Tibial nerve (tissue), 4 donors: ENCODE measurements at regions not wholly inside any gene's neighbourhood (a gene's known extent, or its start where the extent isn't known, plus 50 kb on each side); places are given as distances from the start of the nearest gene placed in this dataset.

Source experiments
- DNase-seq, 2 donors: peaks; one replicate each; pipeline ENCODE4 v3.0.0-alpha.2; 2019; ENCODE audit warnings: low spot score in 2 of 2
- H3K27ac ChIP-seq, 4 donors: fragments of 200-600 bp; sonication (generic) in 3 of 4; one replicate each; pipeline ENCODE4 v1.5.1; 2017 to 2019; ENCODE audit warnings: mild to moderate bottlenecking in 1 of 4
- H3K27me3 ChIP-seq, 2 donors: fragments of 200-600 bp; sonication (generic) in 1 of 2; one replicate each; pipeline versions ENCODE4 v1.5.1 to v1.6.0; 2017 to 2019
- H3K36me3 ChIP-seq, 3 donors: fragments of 200-600 bp; sonication (generic); one replicate each; pipeline ENCODE4 v1.5.1; 2018 to 2019
- H3K4me1 ChIP-seq, 4 donors: fragments of 200-600 bp; sonication (generic) in 3 of 4; one replicate each; pipeline ENCODE4 v1.5.1; 2017 to 2019
- H3K4me3 ChIP-seq, 4 donors: fragments of 200-600 bp; sonication (generic) in 3 of 4; one replicate each; pipeline ENCODE4 v1.5.1; 2017 to 2019; ENCODE audit warnings: mild to moderate bottlenecking in 1 of 4, moderate library complexity in 1 of 4
- H3K9me3 ChIP-seq, 4 donors: fragments of 200-600 bp; sonication (generic) in 3 of 4; one replicate each; pipeline ENCODE4 v1.5.1; 2017 to 2019
- CTCF ChIP-seq, 5 experiments: fragments of 200-600 bp in 3 of 5; fragments of 450-650 bp in 2 of 5; sonication (generic) in 3 of 5; IDR thresholded peaks; one replicate each; pipeline ENCODE4 v1.5.1; 2016 to 2019; ENCODE audit warnings: antibody characterized with exemption in 5 of 5, mild to moderate bottlenecking in 3 of 5, moderate library complexity in 2 of 5
- EP300 ChIP-seq, 2 donors: sonication (generic); formaldehyde crosslinking; IDR thresholded peaks; one replicate each; pipeline ENCODE4 v1.6.1; 2017; ENCODE audit warnings: antibody characterized with exemption in 2 of 2, mild to moderate bottlenecking in 1 of 2
- POLR2A ChIP-seq, 2 donors: fragments of 450-650 bp; IDR thresholded peaks; one replicate each; pipeline ENCODE4 v1.6.1; 2017; ENCODE audit warnings: antibody characterized with exemption in 2 of 2, mild to moderate bottlenecking in 2 of 2, moderate library complexity in 2 of 2
- WGBS, 2 donors: methylation state at CpG; one replicate each; pipeline ENCODE4 v1.1.5; 2018; 5-methylcytosine and 5-hydroxymethylcytosine counted together

DNA sequence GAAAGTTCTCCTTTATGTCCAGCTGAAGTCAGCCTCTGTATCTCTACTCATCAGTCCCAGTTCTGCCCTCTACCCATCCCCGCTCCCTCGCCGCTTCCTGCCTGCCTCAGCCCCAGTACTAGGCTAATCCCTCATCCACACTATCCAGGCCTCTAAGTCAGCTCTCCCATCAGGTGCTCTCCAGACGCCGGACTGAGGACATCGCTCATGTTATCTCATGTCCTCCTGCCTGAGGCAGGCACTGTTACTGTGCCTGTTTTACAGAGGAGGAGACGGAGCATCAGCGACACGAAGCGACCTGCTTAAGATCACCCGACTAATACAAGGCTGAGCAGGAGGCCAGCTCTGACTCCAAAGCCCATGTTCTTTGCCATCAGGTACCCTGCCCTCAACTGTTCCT is 57.3 kb upstream of the RUNX3 start:
- Histone ChIP-seq H3K36me3 (no peaks in the 10 kb centered on the region), H3K4me1 (peaks cover 0 to 4% (median 0%) of the 10 kb centered on the region in 4 donors), H3K9me3 (peaks cover 0 to 10% (median 0%) of the 10 kb centered on the region in 4 donors), H3K27ac (no peak overlapping the region), H3K27me3 (no peaks in the 10 kb centered on the region), H3K4me3 (no peak overlapping the region)
- 94 to 99% methylated on average over 11 of the region's 11 CpGs for WGBS, 2 donors
- no peak for DNase-seq
- TF ChIP-seq EP300 (IDR thresholded peaks at IDR 0.05): no peak
- no peak for TF ChIP-seq CTCF (IDR thresholded peaks at IDR 0.05)
- no peak for TF ChIP-seq POLR2A (IDR thresholded peaks at IDR 0.05)

- Histone ChIP-seq H3K4me1 (peaks cover 0 to 4% (median 0%) of the 10 kb centered on the region in 4 donors), H3K4me3 (no peak overlapping the region), H3K27ac (no peak overlapping the region), H3K27me3 (no peaks in the 10 kb centered on the region), H3K36me3 (no peaks in the 10 kb centered on the region), H3K9me3 (peaks cover 0 to under 1% (median 0%) of the 10 kb centered on the region in 4 donors)
- TF ChIP-seq CTCF (IDR thresholded peaks at IDR 0.05) (no peak), EP300 (IDR thresholded peaks at IDR 0.05) (no peak), POLR2A (IDR thresholded peaks at IDR 0.05) (no peak)
- 17 to 30% methylated on average over 2 of the region's 2 CpGs for WGBS, 2 donors
- DNase-seq: no peak
Measured at GRCh38 chr1:24986372-24986965, 56.4 kb upstream of the RUNX3 start.

GRCh38 chr1:24985737-24986136 is 55.7 kb upstream of the RUNX3 start:
- H3K9me3 ChIP-seq: no peaks in the 10 kb centered on the region
- no peak for DNase-seq
- H3K27me3 ChIP-seq: no peaks in the 10 kb centered on the region
- H3K27ac ChIP-seq: no peak overlapping the region
- H3K4me1 ChIP-seq: peaks cover 0 to 4% (median 0%) of the 10 kb centered on the region in 4 donors
- WGBS, 2 donors: 63 to 78% methylated on average over 3 of the region's 3 CpGs
- no peaks in the 10 kb centered on the region for H3K36me3 ChIP-seq
- H3K4me3 ChIP-seq: no peak overlapping the region
- TF ChIP-seq CTCF (IDR thresholded peaks at IDR 0.05) (no peak), EP300 (IDR thresholded peaks at IDR 0.05) (no peak), POLR2A (IDR thresholded peaks at IDR 0.05) (no peak)

DNA sequence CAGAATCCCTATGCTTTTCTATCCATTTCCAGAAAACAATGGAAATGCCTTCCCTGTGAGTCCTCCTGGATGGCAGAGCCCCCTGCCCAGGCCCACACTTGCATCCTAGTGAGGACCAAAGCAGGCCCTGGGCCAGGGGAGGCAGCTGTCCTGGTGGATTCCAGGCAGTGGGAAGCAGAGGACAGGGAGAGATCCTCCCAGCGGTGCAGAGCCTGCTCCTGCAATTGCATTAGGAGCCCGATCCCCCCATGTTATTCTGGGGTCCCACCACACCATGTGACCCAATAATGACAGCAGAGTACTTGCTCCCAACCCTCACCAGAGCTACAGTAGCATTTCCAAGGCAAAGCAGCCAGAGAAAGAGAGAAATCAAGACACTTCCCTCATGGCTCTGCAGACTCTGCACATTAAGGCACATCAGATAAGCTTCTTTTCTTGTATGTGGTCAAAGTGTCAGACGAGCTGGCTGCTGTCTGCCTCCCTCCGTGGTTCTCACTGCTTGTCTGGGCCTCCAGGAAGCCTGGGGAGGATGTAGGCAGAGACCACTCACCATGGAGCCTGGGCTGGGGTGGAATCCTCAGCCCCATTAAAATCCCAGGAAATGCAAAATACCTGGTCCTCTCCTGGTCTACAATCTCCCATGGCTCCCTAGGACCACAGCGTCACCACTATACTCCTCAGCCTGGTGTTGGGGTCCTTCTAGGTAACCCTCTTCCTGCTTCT is 54.9 kb upstream of the RUNX3 start:
- Histone ChIP-seq H3K9me3 (no peaks in the 10 kb centered on the region), H3K27ac (no peak overlapping the region), H3K4me3 (no peak overlapping the region), H3K4me1 (peaks cover 0 to 4% (median 0%) of the 10 kb centered on the region in 4 donors), H3K36me3 (no peaks in the 10 kb centered on the region), H3K27me3 (no peaks in the 10 kb centered on the region)
- DNase-seq: no peak
- WGBS, 2 donors: 67 to 78% methylated on average over 5 of the region's 5 CpGs
- TF ChIP-seq CTCF (IDR thresholded peaks at IDR 0.05) (no peak), POLR2A (IDR thresholded peaks at IDR 0.05) (no peak), EP300 (IDR thresholded peaks at IDR 0.05) (no peak)

GRCh38 chr1:24984300-24984699 is 54.2 kb upstream of the RUNX3 start:
- Histone ChIP-seq H3K4me3 (no peak overlapping the region), H3K27me3 (no peaks in the 10 kb centered on the region), H3K9me3 (no peaks in the 10 kb centered on the region), H3K4me1 (peaks cover 0 to 4% (median 0%) of the 10 kb centered on the region in 4 donors), H3K27ac (no peak overlapping the region), H3K36me3 (no peaks in the 10 kb centered on the region)
- 56 to 67% methylated on average over 2 of the region's 2 CpGs for WGBS, 2 donors
- DNase-seq: no peak
- TF ChIP-seq POLR2A (IDR thresholded peaks at IDR 0.05) (no peak), CTCF (IDR thresholded peaks at IDR 0.05) (no peak), EP300 (IDR thresholded peaks at IDR 0.05) (no peak)
